Loucy (cell line): ENCODE measurements at regions not wholly inside any gene's neighbourhood (a gene's known extent, or its start where the extent isn't known, plus 50 kb on each side); places are given as distances from the start of the nearest gene placed in this dataset.

Source experiments
- CTCF ChIP-seq: fragments of 200-600 bp; sonication (generic); conservative IDR thresholded peaks from 2 replicates; pipeline ENCODE4 v1.5.1; 2014; ENCODE audit warnings: mild to moderate bottlenecking, antibody characterized with exemption, low read length
- EZH2phosphoT487 ChIP-seq: fragments of 200-600 bp; IDR thresholded peaks from 2 replicates; pipeline ENCODE4 v1.6.1; 2018; ENCODE audit warnings: antibody characterized with exemption, mild to moderate bottlenecking, moderate library complexity, borderline replicate concordance

DNA sequence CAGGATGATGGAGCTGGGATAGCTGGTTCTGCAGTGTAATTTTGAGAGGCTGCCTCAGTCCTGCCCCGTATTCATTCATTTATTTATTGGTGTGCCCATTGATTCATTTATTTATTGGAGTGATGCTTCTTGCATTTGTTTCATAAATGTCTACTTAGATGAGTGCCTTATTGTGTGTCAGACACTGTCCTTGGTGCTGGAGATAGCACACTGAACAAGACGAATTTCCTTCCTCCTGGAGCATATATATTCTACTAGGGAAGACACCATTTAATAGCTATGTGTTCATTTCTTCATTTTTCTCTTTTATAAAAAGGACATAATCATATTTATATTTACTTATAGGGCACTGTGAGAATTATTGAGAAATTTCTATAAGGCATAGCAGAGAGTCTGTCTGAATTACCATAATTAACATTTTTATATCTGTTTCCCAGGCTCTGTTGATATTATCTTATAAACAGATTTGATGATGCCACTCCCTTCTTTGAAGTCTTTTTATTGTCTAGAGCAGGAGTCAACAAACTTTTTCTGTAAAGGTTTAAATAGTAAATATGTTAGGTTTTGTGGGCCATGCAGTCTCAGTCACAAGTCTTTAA is 433.9 kb upstream of the ZNF608 start:
- TF ChIP-seq CTCF, result no peak
- no peak for TF ChIP-seq EZH2phosphoT487
